H1 (cell line): ENCODE measurements at regions not wholly inside any gene's neighbourhood (a gene's known extent, or its start where the extent isn't known, plus 50 kb on each side); places are given as distances from the start of the nearest gene placed in this dataset.

Experiments used
- CHD1 ChIP-seq: IDR thresholded peaks from 2 replicates; pipeline ENCODE4 v1.6.1; 2012; ENCODE audit warnings: low read depth, low read length, improper control_type of control experiment
- CREB1 ChIP-seq: IDR thresholded peaks from 2 replicates; pipeline ENCODE4 v1.6.1; 2012; ENCODE audit warnings: inconsistent platforms
- EP300 ChIP-seq, 2 experiments: IDR thresholded peaks; 1 replicate in 1 of 2; 2 replicates in 1 of 2; pipeline ENCODE4 v1.6.1; 2011 to 2012; ENCODE audit warnings: low read depth in 2 of 2, low read length in 2 of 2, mild to moderate bottlenecking in 2 of 2, borderline replicate concordance in 1 of 2, inconsistent platforms in 1 of 2, moderate library complexity in 1 of 2
- EZH2 ChIP-seq: fragments of 200-600 bp; sonication (generic); IDR thresholded peaks from 2 replicates; pipeline ENCODE4 v1.7.1; 2012; ENCODE audit warnings: low read depth, mild to moderate bottlenecking, moderate library complexity, low read length, inconsistent platforms; ENCODE audit not compliant: severe bottlenecking
- GABPA ChIP-seq: IDR thresholded peaks from 2 replicates; pipeline ENCODE4 v1.6.1; 2011; ENCODE audit warnings: mild to moderate bottlenecking, low read length, moderate library complexity, borderline replicate concordance; ENCODE audit not compliant: insufficient read depth
- MAFK ChIP-seq: IDR thresholded peaks from 2 replicates; pipeline ENCODE4 v1.6.1; 2012; ENCODE audit warnings: low read depth, mild to moderate bottlenecking, improper control_type of control experiment, low read length
- NANOG ChIP-seq: IDR thresholded peaks from 2 replicates; pipeline ENCODE4 v1.6.1; 2011; ENCODE audit warnings: low read length, low read depth, mild to moderate bottlenecking, inconsistent platforms; ENCODE audit not compliant: insufficient read depth, poor library complexity, severe bottlenecking
- POU5F1 ChIP-seq: IDR thresholded peaks from 2 replicates; pipeline ENCODE4 v1.6.1; 2011; ENCODE audit warnings: low read depth, mild to moderate bottlenecking, low read length, moderate library complexity
- RAD21 ChIP-seq, 2 experiments: IDR thresholded peaks in 1 of 2; conservative IDR thresholded peaks in 1 of 2; 2 replicates each; pipeline ENCODE4 v1.6.1; 2011; ENCODE audit warnings: low read depth in 2 of 2, low read length in 2 of 2, improper control_type of control experiment in 1 of 2, inconsistent platforms in 1 of 2, mild to moderate bottlenecking in 1 of 2, moderate library complexity in 1 of 2
- SP1 ChIP-seq: IDR thresholded peaks from 2 replicates; pipeline ENCODE4 v1.6.1; 2011; ENCODE audit warnings: low read depth, low read length
- TAF1 ChIP-seq: IDR thresholded peaks from 2 replicates; pipeline ENCODE4 v1.6.1; 2011; ENCODE audit warnings: mild to moderate bottlenecking, low read depth, low read length
- TF ChIP-seq, protein P1 (sequence below), 3 experiments: IDR thresholded peaks; 1 replicate in 2 of 3; 2 replicates in 1 of 3; pipeline versions ENCODE4 v1.5.1 to v1.6.1; 2011; ENCODE audit warnings: low read length in 3 of 3, mild to moderate bottlenecking in 3 of 3, inconsistent platforms in 2 of 3, low read depth in 1 of 3, moderate library complexity in 1 of 3; ENCODE audit not compliant: insufficient read depth in 1 of 3; ENCODE audit errors: control extremely low read depth in 1 of 3
- TF ChIP-seq, protein P2 (sequence below): IDR thresholded peaks from 2 replicates; pipeline ENCODE4 v1.6.1; 2011; ENCODE audit warnings: low read depth, mild to moderate bottlenecking, low read length; ENCODE audit not compliant: insufficient read depth
- TF ChIP-seq, protein P3 (sequence below): IDR thresholded peaks from 2 replicates; pipeline ENCODE4 v1.6.1; 2012; ENCODE audit warnings: inconsistent platforms

DNA sequence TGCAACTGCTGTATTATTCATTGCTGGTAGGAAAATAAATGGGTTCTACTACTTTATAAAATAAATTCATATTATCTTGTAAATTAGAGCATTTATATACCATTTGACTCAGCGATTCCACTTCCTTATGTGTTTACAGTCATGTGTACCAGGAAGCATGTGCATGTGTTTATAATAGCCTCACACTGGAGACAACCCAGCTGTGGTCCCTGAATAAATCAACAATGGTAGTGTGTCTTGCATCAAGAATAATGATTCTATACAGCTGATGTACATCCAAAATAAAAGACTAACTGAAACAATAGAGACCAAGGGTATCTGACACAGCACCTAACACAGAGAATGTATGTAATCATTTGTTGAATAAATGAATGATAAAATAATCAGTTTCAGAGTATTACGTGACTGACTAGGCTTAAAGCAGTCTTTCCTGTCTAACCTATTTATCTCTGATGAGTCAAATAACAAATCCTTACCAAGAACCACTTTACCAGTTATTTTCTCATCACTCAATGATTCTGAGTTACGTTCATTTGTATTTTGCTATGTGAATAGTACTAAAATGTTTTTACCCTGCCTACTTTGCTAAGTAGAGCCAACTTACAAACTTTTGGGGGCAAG is 216.8 kb downstream of the UBE2E3 start:
- TF ChIP-seq EP300 (IDR thresholded peaks at IDR 0.05; ENCODE audit: borderline replicate concordance in 1 of 2, low read depth in 2 of 2, low read length in 2 of 2), result no peak
- no peak for TF ChIP-seq POU5F1
- TF ChIP-seq, protein P1, sequence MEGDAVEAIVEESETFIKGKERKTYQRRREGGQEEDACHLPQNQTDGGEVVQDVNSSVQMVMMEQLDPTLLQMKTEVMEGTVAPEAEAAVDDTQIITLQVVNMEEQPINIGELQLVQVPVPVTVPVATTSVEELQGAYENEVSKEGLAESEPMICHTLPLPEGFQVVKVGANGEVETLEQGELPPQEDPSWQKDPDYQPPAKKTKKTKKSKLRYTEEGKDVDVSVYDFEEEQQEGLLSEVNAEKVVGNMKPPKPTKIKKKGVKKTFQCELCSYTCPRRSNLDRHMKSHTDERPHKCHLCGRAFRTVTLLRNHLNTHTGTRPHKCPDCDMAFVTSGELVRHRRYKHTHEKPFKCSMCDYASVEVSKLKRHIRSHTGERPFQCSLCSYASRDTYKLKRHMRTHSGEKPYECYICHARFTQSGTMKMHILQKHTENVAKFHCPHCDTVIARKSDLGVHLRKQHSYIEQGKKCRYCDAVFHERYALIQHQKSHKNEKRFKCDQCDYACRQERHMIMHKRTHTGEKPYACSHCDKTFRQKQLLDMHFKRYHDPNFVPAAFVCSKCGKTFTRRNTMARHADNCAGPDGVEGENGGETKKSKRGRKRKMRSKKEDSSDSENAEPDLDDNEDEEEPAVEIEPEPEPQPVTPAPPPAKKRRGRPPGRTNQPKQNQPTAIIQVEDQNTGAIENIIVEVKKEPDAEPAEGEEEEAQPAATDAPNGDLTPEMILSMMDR (IDR thresholded peaks at IDR 0.05; ENCODE audit: control extremely low read depth in 1 of 3, insufficient read depth in 1 of 3, low read depth in 1 of 3, low read length in 3 of 3), result no peak
- TF ChIP-seq NANOG, result no peak
- TF ChIP-seq TAF1, result no peak
- TF ChIP-seq EZH2, result no peak
- no peak for TF ChIP-seq MAFK
- TF ChIP-seq CREB1, result no peak
- TF ChIP-seq, protein P2, sequence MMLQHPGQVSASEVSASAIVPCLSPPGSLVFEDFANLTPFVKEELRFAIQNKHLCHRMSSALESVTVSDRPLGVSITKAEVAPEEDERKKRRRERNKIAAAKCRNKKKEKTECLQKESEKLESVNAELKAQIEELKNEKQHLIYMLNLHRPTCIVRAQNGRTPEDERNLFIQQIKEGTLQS, result no peak
- TF ChIP-seq RAD21 (IDR thresholded peaks at IDR 0.05 in 1 of 2, conservative IDR thresholded peaks at IDR 0.05 in 1 of 2; ENCODE audit: low read depth in 2 of 2, low read length in 2 of 2), result no peak
- no peak for TF ChIP-seq SP1
- TF ChIP-seq, protein P3, sequence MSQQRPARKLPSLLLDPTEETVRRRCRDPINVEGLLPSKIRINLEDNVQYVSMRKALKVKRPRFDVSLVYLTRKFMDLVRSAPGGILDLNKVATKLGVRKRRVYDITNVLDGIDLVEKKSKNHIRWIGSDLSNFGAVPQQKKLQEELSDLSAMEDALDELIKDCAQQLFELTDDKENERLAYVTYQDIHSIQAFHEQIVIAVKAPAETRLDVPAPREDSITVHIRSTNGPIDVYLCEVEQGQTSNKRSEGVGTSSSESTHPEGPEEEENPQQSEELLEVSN, result no peak
- no peak for TF ChIP-seq GABPA
- no peak for TF ChIP-seq CHD1
